ENCODE measurements at regions not wholly inside any gene's neighbourhood (a gene's known extent, or its start where the extent isn't known, plus 50 kb on each side); places are given as distances from the start of the nearest gene placed in this dataset.

- no peak for DNase-seq
These were observed 51.0 kb upstream of the BCL11B start for GRCh38 chr14:99322731-99323599.

GRCh38 chr14:99321955-99322730 lies 50.1 kb upstream of the BCL11B start:
- no peak for DNase-seq

All from fibroblast of skin of abdomen (primary cell).